GM20000 (cell line): ENCODE measurements at regions not wholly inside any gene's neighbourhood (a gene's known extent, or its start where the extent isn't known, plus 50 kb on each side); places are given as distances from the start of the nearest gene placed in this dataset.

Experiments
- DNase-seq: peaks from one replicate; pipeline ENCODE4 v3.0.0; 2012; ENCODE audit warnings: low spot score
- CTCF ChIP-seq: IDR thresholded peaks from 2 replicates; pipeline ENCODE4 v1.5.1; 2012; ENCODE audit warnings: mild to moderate bottlenecking, control low read depth; ENCODE audit errors: extremely low read depth, missing control alignments

- TF ChIP-seq CTCF, result no peak
- DNase-seq, result no peak
Measured at GRCh38 chr10:44153918-44154670, 230.8 kb downstream of the CXCL12 start.

DNA sequence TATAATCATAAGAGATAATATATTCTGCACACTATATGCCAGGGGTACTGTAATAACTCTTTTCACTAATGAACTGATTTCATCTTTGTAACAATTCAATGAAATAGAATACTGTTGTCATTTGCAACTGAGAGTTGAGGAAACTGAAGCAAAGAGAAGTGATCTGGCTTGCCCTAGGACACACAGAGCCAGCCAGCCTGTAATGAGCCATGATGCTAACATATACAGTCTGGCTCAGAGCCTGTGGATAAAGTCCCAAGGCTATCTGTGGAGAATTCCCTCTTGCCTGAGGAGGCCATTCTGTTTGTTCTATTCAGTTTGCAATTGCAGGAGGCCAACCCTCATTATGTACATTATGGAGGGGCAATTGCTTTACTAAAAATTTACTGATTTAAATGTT lies 241.3 kb downstream of the CXCL12 start:
- no peak for TF ChIP-seq CTCF

GRCh38 chr10:44132361-44133289 lies 252.3 kb downstream of the CXCL12 start:
- TF ChIP-seq CTCF, result no peak
- no peak for DNase-seq

More for the DNA sequence above, 241.3 kb downstream of the CXCL12 start:
- DNase-seq, result no peak

- no peak for TF ChIP-seq CTCF
- DNase-seq, result no peak
Measured at GRCh38 chr10:44126291-44126717, 258.6 kb downstream of the CXCL12 start.

DNA sequence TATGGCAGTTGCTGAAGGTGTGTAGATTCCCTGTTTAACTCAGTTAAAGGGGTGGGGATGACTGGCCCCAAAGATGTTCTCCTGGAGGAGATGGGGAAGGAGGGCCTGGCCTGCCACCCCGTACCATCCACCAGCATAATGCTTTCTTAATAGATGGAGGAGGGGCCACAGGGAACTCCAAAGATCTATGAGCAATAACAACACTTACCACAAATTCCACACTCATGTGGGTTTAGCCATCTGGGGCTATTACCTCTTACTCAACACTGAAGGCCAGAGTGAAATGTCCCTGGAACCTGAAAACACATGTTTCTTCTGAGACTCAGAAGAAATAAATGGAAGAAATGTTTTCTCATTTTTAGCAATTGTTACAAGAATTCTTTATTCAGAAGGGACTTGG lies 259.0 kb downstream of the CXCL12 start:
- no peak for TF ChIP-seq CTCF

DNA sequence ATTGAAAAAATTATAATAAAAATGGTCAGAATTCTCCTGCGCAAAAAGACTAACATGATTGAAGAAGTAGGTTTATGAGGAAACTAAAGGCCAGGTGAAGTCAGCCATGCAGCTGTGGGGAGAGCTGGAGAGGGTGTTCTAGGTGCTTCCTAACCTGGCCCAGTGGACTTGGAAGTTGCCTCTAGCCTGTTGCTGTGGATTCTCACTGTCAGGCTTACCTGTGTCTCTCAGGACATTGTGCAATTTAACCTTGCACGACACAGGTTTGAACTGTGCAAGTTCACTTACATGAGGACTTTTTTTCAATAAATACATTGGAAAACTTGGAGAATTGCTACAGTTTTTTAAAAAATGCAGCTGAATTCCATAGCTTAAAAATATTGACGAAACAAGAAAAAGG lies 266.4 kb downstream of the CXCL12 start:
- TF ChIP-seq CTCF, result no peak
- DNase-seq, result no peak

More for the DNA sequence above, 259.0 kb downstream of the CXCL12 start:
- no peak for DNase-seq

GRCh38 chr10:44116474-44116873 lies 268.4 kb downstream of the CXCL12 start:
- TF ChIP-seq CTCF, result no peak
- no peak for DNase-seq
